Gastrocnemius medialis (tissue), 4 donors: ENCODE measurements at regions not wholly inside any gene's neighbourhood (a gene's known extent, or its start where the extent isn't known, plus 50 kb on each side); places are given as distances from the start of the nearest gene placed in this dataset.

Experiments
- CTCF ChIP-seq, 5 experiments: fragments of 450-650 bp in 3 of 5; fragments of 200-600 bp in 2 of 5; sonication (generic) in 2 of 5; IDR thresholded peaks in 4 of 5; conservative IDR thresholded peaks in 1 of 5; 1 replicate in 4 of 5; 2 replicates in 1 of 5; pipeline ENCODE4 v1.5.1; 2016 to 2019; ENCODE audit warnings: antibody characterized with exemption in 5 of 5, mild to moderate bottlenecking in 3 of 5, moderate library complexity in 3 of 5
- POLR2A ChIP-seq, 2 donors: fragments of 450-650 bp; IDR thresholded peaks; one replicate each; pipeline ENCODE4 v1.6.1; 2017; ENCODE audit warnings: antibody characterized with exemption in 2 of 2, mild to moderate bottlenecking in 2 of 2, moderate library complexity in 2 of 2

GRCh38 chr20:60851826-60852704 is 400.0 kb upstream of the CDH4 start:
- no peak for TF ChIP-seq CTCF (IDR thresholded peaks at IDR 0.05 in 4 of 5, conservative IDR thresholded peaks at IDR 0.05 in 1 of 5)
- TF ChIP-seq POLR2A (IDR thresholded peaks at IDR 0.05): no peak
